Activated CD4-positive, alpha-beta memory T cell treated with anti-CD3 and anti-CD28 coated beads, Interleukin-2, amount 10 ng/mL, durations not matched to agents 7 days and 5 days (primary cell): ENCODE measurements at regions not wholly inside any gene's neighbourhood (a gene's known extent, or its start where the extent isn't known, plus 50 kb on each side); places are given as distances from the start of the nearest gene placed in this dataset.

Experiments used
- CTCF ChIA-PET: fragments of 350-600 bp; sonication (Branson Sonifier 250); formaldehyde crosslinking; loops from one replicate; lab custom pipeline; 2021; ENCODE audit warnings: antibody characterized with exemption, inconsistent platforms; lab: Charles Lee
- POLR2A ChIA-PET: fragments of 350-600 bp; sonication (Branson Sonifier 250); formaldehyde crosslinking; loops from one replicate; lab custom pipeline; 2021; ENCODE audit warnings: antibody characterized with exemption; lab: Charles Lee
- DNase-seq: peaks from one replicate; pipeline ENCODE4 v3.0.0-alpha.2; 2020
- H3K27ac Mint-ChIP-seq: one replicate; pipeline ENCODE4 v1.8.0; 2021; ENCODE audit warnings: mild to moderate bottlenecking, mixed read lengths
- H3K27me3 Mint-ChIP-seq: one replicate; pipeline ENCODE4 v1.8.0; 2021; ENCODE audit warnings: mixed read lengths
- H3K36me3 Mint-ChIP-seq: one replicate; pipeline ENCODE4 v1.8.0; 2021; ENCODE audit warnings: low read depth, mixed read lengths
- H3K4me1 Mint-ChIP-seq: one replicate; pipeline ENCODE4 v1.8.0; 2021; ENCODE audit warnings: mixed read lengths
- H3K4me3 Mint-ChIP-seq: one replicate; pipeline ENCODE4 v1.8.0; 2021; ENCODE audit warnings: mild to moderate bottlenecking, mixed read lengths
- H3K9me3 Mint-ChIP-seq: one replicate; pipeline ENCODE4 v1.8.0; 2021; ENCODE audit warnings: mixed read lengths

DNA sequence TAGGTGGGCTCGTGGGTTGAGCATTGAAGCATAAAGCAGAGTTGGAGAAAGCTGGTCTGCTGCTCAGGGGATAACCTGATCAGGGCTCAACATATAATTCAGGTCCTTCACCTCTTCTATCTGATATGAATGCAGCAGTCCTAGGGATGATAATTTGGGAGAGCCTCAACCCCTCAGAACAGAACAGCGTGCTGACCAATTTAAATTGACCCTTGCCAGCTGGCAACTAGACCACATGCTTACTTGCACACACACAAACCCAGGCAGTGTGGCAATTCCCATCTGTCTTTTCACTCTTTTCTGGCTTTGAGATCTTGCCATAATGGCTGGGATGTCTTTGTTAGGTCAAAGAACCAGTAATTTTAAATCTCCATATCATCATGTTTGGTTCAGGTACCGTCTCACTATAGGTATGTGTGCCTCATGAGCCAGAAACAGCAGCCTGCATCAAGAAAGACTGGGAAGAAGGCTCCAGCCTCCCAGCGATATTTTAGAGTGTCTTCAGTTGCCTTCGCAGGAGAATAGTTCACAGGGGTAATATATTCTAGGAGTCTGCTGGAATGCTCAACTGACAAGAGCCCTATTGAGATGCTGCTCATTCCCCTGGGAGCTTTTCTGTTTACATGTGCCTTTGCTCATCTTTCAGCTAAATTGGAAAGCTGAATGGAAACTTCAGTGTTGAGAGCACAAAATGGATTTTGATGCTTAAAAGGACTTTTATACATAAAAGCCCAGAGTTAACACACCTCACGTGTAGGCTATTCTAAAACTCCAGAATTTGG is 497.6 kb downstream of the RASEF start:
- DNase-seq = no peak
- H3K27me3 Mint-ChIP-seq = no peaks in the 10 kb centered on the region
- no peaks in the 10 kb centered on the region for H3K36me3 Mint-ChIP-seq
- no peak overlapping the region for H3K4me3 Mint-ChIP-seq
- POLR2A ChIA-PET = no interaction called here
- no peaks in the 10 kb centered on the region for H3K4me1 Mint-ChIP-seq
- peaks cover 5% of the 10 kb centered on the region for H3K9me3 Mint-ChIP-seq
- CTCF ChIA-PET = no interaction called here
- no peak overlapping the region for H3K27ac Mint-ChIP-seq

DNA sequence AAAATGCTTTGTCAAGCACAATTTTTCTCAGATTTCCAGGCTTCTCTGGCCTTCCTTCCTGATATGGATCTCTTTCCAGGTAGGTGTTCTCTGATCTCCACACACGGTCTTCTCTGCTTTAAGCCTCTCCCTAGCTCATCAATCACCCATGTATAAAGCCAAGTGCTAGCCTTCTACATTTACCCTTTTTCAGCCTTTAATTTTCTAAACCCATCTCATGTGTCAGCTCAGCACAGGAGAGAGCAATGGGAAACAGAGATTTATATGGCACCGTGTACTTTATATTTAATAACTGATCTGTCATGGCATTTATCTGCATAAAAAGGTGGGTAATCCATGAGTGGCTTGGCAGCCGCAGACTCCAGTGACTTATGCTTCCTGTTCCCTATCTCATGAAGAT is 495.0 kb downstream of the RASEF start:
- Mint-ChIP-seq H3K9me3 (peaks cover 5% of the 10 kb centered on the region), H3K4me3 (no peak overlapping the region), H3K27ac (no peak overlapping the region), H3K27me3 (no peaks in the 10 kb centered on the region), H3K36me3 (no peaks in the 10 kb centered on the region), H3K4me1 (no peaks in the 10 kb centered on the region)
- CTCF ChIA-PET = no interaction called here
- POLR2A ChIA-PET = no interaction called here
- DNase-seq = no peak

DNA sequence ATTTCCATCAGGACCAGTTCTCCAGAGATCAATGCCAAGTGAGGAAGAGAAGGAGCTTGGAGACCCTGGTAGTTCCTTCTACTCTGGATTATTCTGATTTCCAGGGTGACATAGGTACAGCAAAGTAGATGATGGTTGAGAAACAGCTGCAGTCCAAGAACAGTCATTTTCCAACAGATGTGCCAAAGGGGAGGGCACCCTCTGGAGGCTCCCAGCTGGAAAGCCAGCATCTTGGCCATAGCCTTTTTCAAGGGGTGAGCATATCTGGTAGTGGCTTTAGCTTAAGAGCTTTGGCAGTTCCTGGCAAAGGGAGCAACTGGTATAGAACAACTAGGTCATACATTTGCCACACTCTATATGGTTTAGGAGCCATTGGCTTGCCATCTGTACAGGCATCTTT is 492.7 kb downstream of the RASEF start:
- Mint-ChIP-seq H3K4me3 (no peak overlapping the region), H3K27ac (no peak overlapping the region), H3K36me3 (no peaks in the 10 kb centered on the region), H3K4me1 (no peaks in the 10 kb centered on the region), H3K9me3 (peaks cover 8% of the 10 kb centered on the region), H3K27me3 (no peaks in the 10 kb centered on the region)
- DNase-seq = no peak
- ChIA-PET POLR2A (no interaction called here), CTCF (no interaction called here)

DNA sequence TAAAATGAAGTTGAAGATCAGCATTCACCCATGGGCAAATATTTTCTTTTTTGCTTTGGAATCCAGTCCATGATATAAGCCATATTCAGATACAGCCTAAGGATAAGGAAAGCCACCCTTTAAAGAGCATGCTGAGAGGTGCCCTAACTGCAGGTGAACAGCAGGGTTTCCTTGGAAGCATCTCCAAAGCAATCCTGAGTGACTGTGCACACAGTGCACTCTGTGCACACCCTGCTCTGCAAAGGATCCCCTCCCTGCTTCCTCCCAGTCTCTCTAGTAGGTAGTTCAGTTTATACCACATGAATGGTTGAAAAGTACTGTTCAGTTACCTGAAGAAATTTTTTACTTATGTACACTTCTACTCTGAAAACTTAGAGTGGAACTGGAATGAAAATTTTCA is 491.4 kb downstream of the RASEF start:
- ChIA-PET POLR2A (no interaction called here), CTCF (no interaction called here)
- Mint-ChIP-seq H3K9me3 (peaks cover 7% of the 10 kb centered on the region), H3K36me3 (no peaks in the 10 kb centered on the region), H3K4me3 (no peak overlapping the region), H3K4me1 (no peaks in the 10 kb centered on the region), H3K27me3 (no peaks in the 10 kb centered on the region), H3K27ac (no peak overlapping the region)
- DNase-seq = no peak

DNA sequence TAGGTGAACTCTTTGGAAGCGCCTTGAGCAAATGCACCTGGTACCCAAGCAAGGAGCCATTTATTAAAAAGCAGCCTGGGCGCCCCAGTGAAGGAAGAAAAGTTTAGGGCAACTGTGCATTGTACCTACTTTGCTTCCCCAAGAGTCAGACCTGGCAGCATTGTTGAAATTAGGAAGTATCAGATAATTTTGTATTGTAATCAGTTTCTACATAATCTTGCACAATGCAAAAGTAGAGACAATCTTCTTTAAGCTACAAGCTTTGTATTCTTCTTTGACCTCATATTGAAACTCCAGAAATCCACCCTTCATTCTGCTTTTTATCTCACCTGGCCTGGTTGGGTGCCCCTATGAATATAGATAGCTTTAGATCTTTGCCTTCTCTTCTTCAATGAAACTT is 490.8 kb downstream of the RASEF start:
- H3K36me3 Mint-ChIP-seq = no peaks in the 10 kb centered on the region
- no peak overlapping the region for H3K27ac Mint-ChIP-seq
- POLR2A ChIA-PET = no interaction called here
- H3K9me3 Mint-ChIP-seq = peaks cover 7% of the 10 kb centered on the region
- no peak for DNase-seq
- H3K4me3 Mint-ChIP-seq = no peak overlapping the region
- H3K27me3 Mint-ChIP-seq = no peaks in the 10 kb centered on the region
- H3K4me1 Mint-ChIP-seq = no peaks in the 10 kb centered on the region
- CTCF ChIA-PET = no interaction called here

DNA sequence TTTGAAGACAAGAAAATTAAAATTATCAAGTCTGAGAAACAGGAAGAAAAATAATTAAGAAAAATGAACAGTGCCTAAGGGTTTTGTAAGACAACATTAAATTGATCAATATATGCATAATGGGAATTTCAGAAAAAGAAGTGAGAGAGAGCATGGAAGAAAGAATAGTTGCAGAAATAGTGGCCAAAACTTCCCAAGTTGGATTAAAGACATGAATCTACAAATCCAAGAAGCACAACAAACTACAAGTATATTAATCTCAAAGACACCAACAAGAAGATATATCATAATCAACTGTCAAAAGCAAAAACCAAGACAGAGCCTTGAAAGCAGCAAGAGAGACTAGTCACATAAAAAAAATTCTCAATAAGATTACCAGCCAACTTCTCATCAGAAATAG is 488.0 kb downstream of the RASEF start:
- Mint-ChIP-seq H3K4me1 (no peaks in the 10 kb centered on the region), H3K4me3 (no peak overlapping the region), H3K27ac (no peak overlapping the region), H3K9me3 (peaks cover 5% of the 10 kb centered on the region), H3K27me3 (no peaks in the 10 kb centered on the region), H3K36me3 (no peaks in the 10 kb centered on the region)
- ChIA-PET POLR2A (no interaction called here), CTCF (no interaction called here)
- no peak for DNase-seq

DNA sequence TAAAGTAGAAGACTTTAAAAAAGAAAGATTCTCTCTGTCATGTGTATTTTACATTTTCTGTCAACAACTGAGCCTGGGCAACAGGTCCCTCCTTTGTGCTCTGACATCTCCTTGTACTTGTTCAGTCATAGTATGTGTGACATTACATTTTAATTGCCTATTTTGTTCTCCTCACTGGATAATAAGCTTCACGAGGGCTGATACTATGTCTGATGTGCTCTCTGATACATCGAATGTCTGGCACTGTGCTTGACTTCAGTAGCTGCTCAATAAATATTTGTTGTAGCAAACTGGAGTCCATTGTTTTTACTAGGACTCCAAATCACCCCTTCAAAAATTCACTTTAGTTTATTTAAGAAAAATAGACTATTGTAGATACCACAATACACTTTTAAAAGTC is 482.0 kb downstream of the RASEF start:
- H3K36me3 Mint-ChIP-seq = no peaks in the 10 kb centered on the region
- no peak overlapping the region for H3K27ac Mint-ChIP-seq
- no peaks in the 10 kb centered on the region for H3K4me1 Mint-ChIP-seq
- no peak for DNase-seq
- ChIA-PET POLR2A (no interaction called here), CTCF (no interaction called here)
- H3K4me3 Mint-ChIP-seq = no peak overlapping the region
- H3K9me3 Mint-ChIP-seq = peaks cover 13% of the 10 kb centered on the region
- H3K27me3 Mint-ChIP-seq = no peaks in the 10 kb centered on the region

DNA sequence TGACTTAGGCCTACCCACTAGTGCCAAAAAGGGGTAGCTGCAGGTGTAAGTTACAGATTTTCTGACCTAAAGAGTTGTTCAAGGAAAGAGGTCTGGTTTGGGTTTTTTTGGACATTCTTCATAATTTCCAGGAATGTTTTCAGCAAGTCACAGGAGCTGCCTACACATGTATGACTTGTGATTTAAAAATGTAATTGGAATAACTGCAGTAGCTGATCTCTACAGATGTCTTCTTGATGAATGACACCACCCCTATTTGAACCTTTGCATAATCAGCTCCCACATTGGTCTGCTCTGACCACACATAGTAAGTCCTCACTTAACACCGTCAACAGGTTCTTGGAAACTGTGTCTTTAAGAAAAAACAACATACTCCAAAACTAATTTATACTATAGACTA is 481.4 kb downstream of the RASEF start:
- CTCF ChIA-PET = no interaction called here
- H3K27ac Mint-ChIP-seq = no peak overlapping the region
- no peaks in the 10 kb centered on the region for H3K27me3 Mint-ChIP-seq
- H3K4me3 Mint-ChIP-seq = no peak overlapping the region
- peaks cover 13% of the 10 kb centered on the region for H3K9me3 Mint-ChIP-seq
- no peaks in the 10 kb centered on the region for H3K4me1 Mint-ChIP-seq
- H3K36me3 Mint-ChIP-seq = no peaks in the 10 kb centered on the region
- no peak for DNase-seq
- POLR2A ChIA-PET = no interaction called here

DNA sequence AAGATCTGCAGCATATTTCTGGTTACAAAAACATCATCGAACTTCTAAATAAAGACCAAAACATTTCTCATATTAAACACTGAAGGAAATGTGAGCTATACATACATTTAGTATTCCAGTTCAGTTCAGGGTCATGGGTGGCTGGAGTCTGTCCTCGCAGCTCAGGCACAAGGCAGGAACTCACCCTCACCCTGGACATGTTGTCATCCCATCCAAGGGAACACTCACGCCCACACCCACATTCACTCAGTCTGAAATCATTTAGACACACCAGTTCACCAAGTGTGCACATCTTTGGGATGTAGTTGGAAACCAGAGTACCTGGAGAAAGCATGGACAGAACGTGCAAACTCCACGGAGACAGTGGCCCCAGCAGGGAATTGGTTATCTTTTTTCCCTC is 481.0 kb downstream of the RASEF start:
- Mint-ChIP-seq H3K4me1 (no peaks in the 10 kb centered on the region), H3K36me3 (no peaks in the 10 kb centered on the region), H3K27me3 (no peaks in the 10 kb centered on the region), H3K4me3 (no peak overlapping the region), H3K9me3 (peaks cover 13% of the 10 kb centered on the region), H3K27ac (no peak overlapping the region)
- ChIA-PET CTCF (no interaction called here), POLR2A (no interaction called here)
- DNase-seq = no peak

DNA sequence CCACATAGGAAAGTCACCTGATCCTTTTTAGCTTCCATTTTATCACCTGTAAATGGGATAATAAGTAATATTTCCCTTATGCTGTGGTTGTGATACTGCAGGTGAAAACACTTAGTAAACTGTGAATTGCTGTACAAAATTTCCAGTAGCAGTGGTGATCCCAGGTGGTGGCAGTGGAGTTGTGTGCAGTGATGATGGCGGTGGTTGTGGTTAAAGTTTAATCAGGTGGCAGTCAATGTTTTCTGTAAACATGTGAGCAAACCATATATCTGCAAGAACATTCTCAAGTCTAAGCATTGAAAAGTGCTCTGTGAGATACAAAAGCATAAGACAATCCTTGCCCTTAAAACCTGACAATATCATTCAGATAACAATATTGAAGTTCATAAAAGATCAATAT is 480.2 kb downstream of the RASEF start:
- peaks cover 13% of the 10 kb centered on the region for H3K9me3 Mint-ChIP-seq
- ChIA-PET CTCF (no interaction called here), POLR2A (no interaction called here)
- H3K27ac Mint-ChIP-seq = no peak overlapping the region
- H3K4me3 Mint-ChIP-seq = no peak overlapping the region
- no peaks in the 10 kb centered on the region for H3K36me3 Mint-ChIP-seq
- DNase-seq = no peak
- no peaks in the 10 kb centered on the region for H3K27me3 Mint-ChIP-seq
- no peaks in the 10 kb centered on the region for H3K4me1 Mint-ChIP-seq

DNA sequence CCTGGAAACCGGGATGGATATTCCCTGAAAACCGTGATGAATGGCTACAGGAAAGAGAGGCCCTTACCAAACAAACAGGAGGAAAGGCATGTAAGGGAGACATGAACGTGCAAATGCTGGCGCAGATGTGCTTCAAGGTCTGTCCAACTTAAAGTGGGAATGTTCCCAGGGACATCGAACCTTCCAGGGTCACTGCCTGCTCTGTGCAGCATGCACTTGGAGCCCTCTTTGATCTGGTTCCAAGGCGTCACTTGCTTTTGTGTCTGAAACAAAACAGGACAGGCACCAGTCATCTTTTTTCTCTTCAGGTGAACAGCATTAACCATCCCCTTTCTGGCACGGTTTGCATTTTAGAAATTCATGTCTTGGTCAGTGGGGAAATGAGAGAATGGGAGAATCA is 479.4 kb downstream of the RASEF start:
- H3K27ac Mint-ChIP-seq = no peak overlapping the region
- no peak overlapping the region for H3K4me3 Mint-ChIP-seq
- ChIA-PET CTCF (no interaction called here), POLR2A (no interaction called here)
- H3K27me3 Mint-ChIP-seq = no peaks in the 10 kb centered on the region
- no peak for DNase-seq
- peaks cover 13% of the 10 kb centered on the region for H3K9me3 Mint-ChIP-seq
- H3K4me1 Mint-ChIP-seq = no peaks in the 10 kb centered on the region
- no peaks in the 10 kb centered on the region for H3K36me3 Mint-ChIP-seq

DNA sequence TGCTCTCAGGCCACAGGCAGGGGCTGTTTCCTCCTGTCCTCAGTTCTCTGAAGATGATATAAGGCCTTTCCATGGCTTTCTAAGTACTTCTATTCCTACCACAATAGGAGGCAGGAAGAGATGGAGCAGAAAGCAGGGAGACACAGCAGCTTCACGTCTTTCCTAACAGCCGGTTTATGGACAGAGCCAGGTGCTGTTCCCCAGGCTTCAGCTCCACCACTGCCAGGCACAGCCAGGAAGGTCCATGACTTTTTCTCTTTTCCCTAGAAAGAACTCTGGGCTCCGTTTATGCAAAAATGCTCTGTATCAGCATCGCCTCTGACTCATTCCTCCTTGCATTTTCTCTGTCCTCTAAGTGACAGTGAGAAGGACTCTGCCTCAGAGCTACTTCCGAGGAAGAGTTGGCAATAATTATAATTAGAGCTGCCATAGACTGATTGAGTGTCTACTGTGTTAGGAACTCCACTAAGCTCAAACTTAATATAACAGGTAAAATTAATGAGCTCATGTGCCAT is 478.5 kb downstream of the RASEF start:
- no peaks in the 10 kb centered on the region for H3K36me3 Mint-ChIP-seq
- H3K27ac Mint-ChIP-seq = no peak overlapping the region
- no peak overlapping the region for H3K4me3 Mint-ChIP-seq
- H3K9me3 Mint-ChIP-seq = peaks cover 13% of the 10 kb centered on the region
- no peaks in the 10 kb centered on the region for H3K27me3 Mint-ChIP-seq
- ChIA-PET CTCF (no interaction called here), POLR2A (no interaction called here)
- DNase-seq = no peak
- no peaks in the 10 kb centered on the region for H3K4me1 Mint-ChIP-seq

DNA sequence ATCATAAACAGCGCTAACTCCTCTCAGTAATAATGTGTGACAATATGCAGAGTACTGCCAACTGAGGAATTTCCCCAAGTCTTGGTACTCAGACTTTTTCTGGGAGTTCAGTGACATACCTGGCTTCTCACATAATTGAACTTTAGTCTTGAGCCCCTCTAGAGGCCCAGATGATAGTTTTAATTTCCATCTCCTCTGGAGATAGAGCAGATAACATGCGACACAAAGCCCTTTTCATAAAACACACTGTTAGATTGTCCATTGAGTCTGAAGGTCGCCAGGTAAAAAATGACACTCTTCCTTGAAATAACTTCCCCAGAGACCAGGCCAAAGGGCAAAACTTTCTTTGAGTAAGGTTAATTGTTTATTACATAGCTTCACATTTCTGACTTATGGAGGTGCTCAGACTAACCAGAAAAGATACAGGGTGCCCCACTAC is 476.0 kb downstream of the RASEF start:
- Mint-ChIP-seq H3K4me1 (no peaks in the 10 kb centered on the region), H3K4me3 (no peak overlapping the region), H3K27me3 (no peaks in the 10 kb centered on the region), H3K36me3 (no peaks in the 10 kb centered on the region), H3K9me3 (peaks cover 17% of the 10 kb centered on the region), H3K27ac (no peak overlapping the region)
- CTCF ChIA-PET = no interaction called here
- DNase-seq = no peak
- POLR2A ChIA-PET = no interaction called here
